Cardiac muscle cell (in vitro differentiated cells and primary cell): ENCODE measurements at regions not wholly inside any gene's neighbourhood (a gene's known extent, or its start where the extent isn't known, plus 50 kb on each side); places are given as distances from the start of the nearest gene placed in this dataset.

ENCODE experiments used
- DNase-seq, 2 donors: peaks; one replicate each; pipeline versions ENCODE4 v3.0.0 to v3.0.0-alpha.2; 2010 to 2017; ENCODE audit warnings: low read depth in 1 of 2, low spot score in 1 of 2
- H3K27ac ChIP-seq: fragments of 200-600 bp; sonication (generic); 2 replicates; pipeline ENCODE4 v1.5.1; 2016
- H3K27me3 ChIP-seq: fragments of 200-600 bp; sonication (generic); 2 replicates; pipeline ENCODE4 v1.6.0; 2016; ENCODE audit warnings: control low read depth
- H3K36me3 ChIP-seq: fragments of 200-600 bp; sonication (generic); 2 replicates; pipeline ENCODE4 v1.5.1; 2016; ENCODE audit warnings: control low read depth
- H3K4me1 ChIP-seq: fragments of 200-600 bp; sonication (generic); 2 replicates; pipeline ENCODE4 v1.8.1; 2017; ENCODE audit warnings: low read depth, mild to moderate bottlenecking, mixed run types
- H3K4me3 ChIP-seq: fragments of 200-600 bp; sonication (generic); 2 replicates; pipeline ENCODE4 v1.5.1; 2016; ENCODE audit warnings: mild to moderate bottlenecking
- H3K9me3 ChIP-seq: fragments of 200-600 bp; sonication (generic); 2 replicates; pipeline ENCODE4 v1.5.1; 2017; ENCODE audit warnings: low read depth, mild to moderate bottlenecking, control low read depth
- TF ChIP-seq, protein P1 (sequence below): IDR thresholded peaks from 2 replicates; pipeline ENCODE4 v1.5.1; 2012; ENCODE audit warnings: low read depth, mild to moderate bottlenecking, low read length

GRCh38 chr3:96491868-96492267 lies 322.5 kb upstream of the EPHA6 start:
- no peak for DNase-seq
- TF ChIP-seq, protein P1, sequence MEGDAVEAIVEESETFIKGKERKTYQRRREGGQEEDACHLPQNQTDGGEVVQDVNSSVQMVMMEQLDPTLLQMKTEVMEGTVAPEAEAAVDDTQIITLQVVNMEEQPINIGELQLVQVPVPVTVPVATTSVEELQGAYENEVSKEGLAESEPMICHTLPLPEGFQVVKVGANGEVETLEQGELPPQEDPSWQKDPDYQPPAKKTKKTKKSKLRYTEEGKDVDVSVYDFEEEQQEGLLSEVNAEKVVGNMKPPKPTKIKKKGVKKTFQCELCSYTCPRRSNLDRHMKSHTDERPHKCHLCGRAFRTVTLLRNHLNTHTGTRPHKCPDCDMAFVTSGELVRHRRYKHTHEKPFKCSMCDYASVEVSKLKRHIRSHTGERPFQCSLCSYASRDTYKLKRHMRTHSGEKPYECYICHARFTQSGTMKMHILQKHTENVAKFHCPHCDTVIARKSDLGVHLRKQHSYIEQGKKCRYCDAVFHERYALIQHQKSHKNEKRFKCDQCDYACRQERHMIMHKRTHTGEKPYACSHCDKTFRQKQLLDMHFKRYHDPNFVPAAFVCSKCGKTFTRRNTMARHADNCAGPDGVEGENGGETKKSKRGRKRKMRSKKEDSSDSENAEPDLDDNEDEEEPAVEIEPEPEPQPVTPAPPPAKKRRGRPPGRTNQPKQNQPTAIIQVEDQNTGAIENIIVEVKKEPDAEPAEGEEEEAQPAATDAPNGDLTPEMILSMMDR = no peak
- H3K4me3 ChIP-seq = no peak overlapping the region
- no peaks in the 10 kb centered on the region for H3K4me1 ChIP-seq
- no peaks in the 10 kb centered on the region for H3K27me3 ChIP-seq
- no peaks in the 10 kb centered on the region for H3K9me3 ChIP-seq
- no peak overlapping the region for H3K27ac ChIP-seq
- H3K36me3 ChIP-seq = no peaks in the 10 kb centered on the region

- H3K9me3 ChIP-seq = no peaks in the 10 kb centered on the region
- H3K36me3 ChIP-seq = no peaks in the 10 kb centered on the region
- no peaks in the 10 kb centered on the region for H3K4me1 ChIP-seq
- TF ChIP-seq, protein P1 = no peak
- H3K4me3 ChIP-seq = no peak overlapping the region
- DNase-seq = no peak
- no peak overlapping the region for H3K27ac ChIP-seq
- no peaks in the 10 kb centered on the region for H3K27me3 ChIP-seq
Measured at GRCh38 chr3:96510334-96510733, 304.1 kb upstream of the EPHA6 start.

DNA sequence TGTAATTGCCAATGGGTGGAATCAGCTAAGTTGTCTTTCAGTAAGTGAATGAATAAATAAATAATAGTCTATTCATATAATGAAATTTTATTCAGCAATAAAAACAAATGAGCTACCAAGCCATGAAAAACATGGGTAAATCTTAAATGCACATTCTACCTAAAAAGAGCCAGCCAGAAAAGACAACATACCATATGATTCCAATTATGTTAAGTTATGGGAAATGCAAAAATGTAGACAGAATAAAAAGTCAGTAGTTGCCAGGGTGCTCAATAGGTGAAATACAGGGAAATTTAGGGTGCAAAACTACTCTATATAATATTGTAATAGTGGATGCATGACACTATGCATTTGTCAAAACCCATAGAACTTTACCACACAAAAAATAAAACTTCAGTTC lies 277.2 kb upstream of the EPHA6 start:
- Histone ChIP-seq H3K4me3 (no peak overlapping the region), H3K27ac (no peak overlapping the region), H3K36me3 (no peaks in the 10 kb centered on the region), H3K27me3 (no peaks in the 10 kb centered on the region), H3K9me3 (no peaks in the 10 kb centered on the region), H3K4me1 (no peaks in the 10 kb centered on the region)
- TF ChIP-seq, protein P1 = no peak
- DNase-seq = no peak

DNA sequence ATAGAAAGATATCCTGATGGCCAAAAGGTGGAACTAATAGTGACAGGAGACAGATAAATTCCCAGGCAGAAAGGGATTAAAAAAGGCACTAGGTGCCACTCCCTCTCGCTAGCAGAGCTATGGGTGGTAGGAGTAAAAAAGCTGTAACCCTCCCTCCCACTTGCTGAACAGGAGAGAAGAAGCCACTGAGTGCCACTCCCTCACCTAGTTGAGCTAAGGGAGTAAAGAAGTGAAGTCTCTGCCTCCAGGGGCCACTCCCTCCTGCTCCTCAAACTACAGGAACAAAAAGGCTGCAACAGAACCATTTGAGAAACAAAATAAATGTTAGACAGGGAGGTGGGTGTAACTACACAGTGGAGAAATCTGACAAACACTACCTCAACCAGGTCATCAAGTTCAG lies 276.2 kb upstream of the EPHA6 start:
- Histone ChIP-seq H3K4me1 (no peaks in the 10 kb centered on the region), H3K27me3 (no peaks in the 10 kb centered on the region), H3K4me3 (no peak overlapping the region), H3K36me3 (no peaks in the 10 kb centered on the region), H3K27ac (no peak overlapping the region), H3K9me3 (no peaks in the 10 kb centered on the region)
- TF ChIP-seq, protein P1 = no peak
- DNase-seq = no peak

GRCh38 chr3:96548073-96548472 lies 266.3 kb upstream of the EPHA6 start:
- Histone ChIP-seq H3K27me3 (no peaks in the 10 kb centered on the region), H3K36me3 (no peaks in the 10 kb centered on the region), H3K9me3 (no peaks in the 10 kb centered on the region), H3K27ac (no peak overlapping the region), H3K4me3 (no peak overlapping the region), H3K4me1 (no peaks in the 10 kb centered on the region)
- no peak for DNase-seq
- TF ChIP-seq, protein P1 = no peak

GRCh38 chr3:96576935-96577334 lies 237.5 kb upstream of the EPHA6 start:
- Histone ChIP-seq H3K27me3 (no peaks in the 10 kb centered on the region), H3K27ac (no peak overlapping the region), H3K4me3 (no peak overlapping the region), H3K9me3 (no peaks in the 10 kb centered on the region), H3K4me1 (no peaks in the 10 kb centered on the region), H3K36me3 (no peaks in the 10 kb centered on the region)
- no peak for DNase-seq
- TF ChIP-seq, protein P1 = no peak
